Fibroblast of skin of right quadriceps (primary cell): ENCODE measurements at regions not wholly inside any gene's neighbourhood (a gene's known extent, or its start where the extent isn't known, plus 50 kb on each side); places are given as distances from the start of the nearest gene placed in this dataset.
"Not testable (repeated sequence)": the region's sequence is repeated elsewhere in the genome, so short reads cannot be mapped to it uniquely, and the experiment has no call there.

Experiments
- DNase-seq: peaks from one replicate; pipeline ENCODE4 v3.0.0-alpha.2; 2013

DNA sequence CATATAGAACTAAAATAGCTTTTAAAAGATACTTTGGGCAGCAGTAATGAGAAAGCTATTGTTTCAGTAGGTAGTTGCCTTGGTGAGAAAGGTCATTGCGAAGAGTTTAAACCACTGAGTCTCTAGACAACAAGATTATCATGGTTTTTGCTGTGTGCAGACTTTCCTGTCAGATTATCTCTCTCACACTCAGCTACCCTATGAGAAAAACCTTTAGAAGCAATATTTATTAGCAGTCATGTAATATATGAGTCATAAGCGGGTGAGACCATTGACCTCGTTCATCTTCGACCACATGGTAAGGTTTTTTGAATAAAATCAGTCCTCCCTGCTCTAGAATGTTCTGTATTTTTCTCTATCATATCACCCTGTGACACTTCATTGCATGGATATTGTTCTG lies 59.9 kb downstream of the GPR65 start:
- no peak for DNase-seq

DNA sequence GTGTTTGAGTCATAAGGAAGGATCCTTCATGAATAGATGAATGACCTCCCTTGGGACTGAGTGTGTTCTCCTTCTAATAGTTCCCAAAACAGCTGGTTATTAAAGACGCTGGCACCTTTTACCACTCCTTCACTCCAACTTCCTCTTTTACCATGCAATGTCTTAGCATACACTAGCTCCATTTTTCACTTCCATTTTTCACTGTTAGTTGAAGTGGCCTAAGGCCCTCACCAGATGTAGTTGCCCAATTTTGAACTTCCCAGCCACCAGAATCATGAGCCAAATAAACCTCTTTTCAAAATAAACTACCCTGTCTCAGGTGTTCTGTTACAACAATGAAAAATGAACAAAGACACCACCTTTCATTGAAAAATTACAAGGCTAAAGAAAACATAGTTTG lies 64.7 kb downstream of the GPR65 start:
- no peak for DNase-seq

DNA sequence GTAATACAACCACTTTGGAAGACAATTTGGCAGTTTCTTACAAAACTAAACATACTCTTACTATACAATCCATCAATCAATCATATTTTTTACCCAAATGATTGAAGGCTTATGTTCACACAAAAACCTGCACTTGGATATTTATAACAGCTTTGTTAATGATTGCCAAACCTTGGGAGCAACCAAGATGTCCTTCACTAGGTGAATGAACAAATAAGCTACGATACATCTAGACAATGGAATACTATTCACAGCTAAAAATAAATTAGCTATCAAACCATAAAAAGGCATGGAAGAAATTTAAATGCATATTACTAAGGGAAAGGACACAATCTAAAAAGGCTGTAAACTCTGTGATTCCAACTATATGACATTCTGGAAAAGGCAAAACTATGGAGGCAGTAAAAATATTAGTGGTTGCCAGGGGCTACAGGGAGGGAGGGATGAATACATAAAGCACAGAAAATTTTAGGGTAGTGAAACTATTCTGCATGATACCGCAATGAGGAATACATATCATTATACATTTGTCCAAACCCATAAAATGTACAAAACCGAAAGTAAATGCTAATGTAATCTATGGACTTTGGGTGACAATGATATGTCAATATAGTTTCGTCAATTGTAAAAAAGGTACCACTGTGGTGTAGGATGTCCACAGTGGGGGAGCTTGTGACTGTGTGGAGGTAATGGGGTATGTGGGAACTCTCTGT lies 70.5 kb downstream of the GPR65 start:
- no peak for DNase-seq

- DNase-seq = no peak
These were observed 73.6 kb downstream of the GPR65 start for GRCh38 chr14:88078525-88078924.

- DNase-seq = no peak
These were observed 74.7 kb downstream of the GPR65 start for GRCh38 chr14:88079624-88080023.

DNA sequence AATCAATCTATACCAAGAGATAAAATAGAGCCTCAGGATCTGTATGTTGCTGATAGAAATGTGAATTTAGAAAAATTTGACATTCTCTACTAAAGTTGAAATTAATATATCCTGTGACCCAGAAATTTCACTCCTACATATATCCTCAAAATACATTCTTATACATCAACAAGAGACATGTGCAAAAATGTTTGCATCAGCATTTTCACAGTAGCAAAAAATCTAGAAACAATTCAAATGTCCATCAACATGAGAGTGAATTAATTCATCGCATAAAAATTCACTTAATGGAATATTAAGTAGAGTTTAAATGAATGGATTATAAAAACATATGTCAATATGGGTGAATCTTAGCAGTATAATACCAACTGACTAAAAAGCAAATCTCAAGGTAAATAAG lies 80.8 kb downstream of the GPR65 start:
- DNase-seq = no peak

DNA sequence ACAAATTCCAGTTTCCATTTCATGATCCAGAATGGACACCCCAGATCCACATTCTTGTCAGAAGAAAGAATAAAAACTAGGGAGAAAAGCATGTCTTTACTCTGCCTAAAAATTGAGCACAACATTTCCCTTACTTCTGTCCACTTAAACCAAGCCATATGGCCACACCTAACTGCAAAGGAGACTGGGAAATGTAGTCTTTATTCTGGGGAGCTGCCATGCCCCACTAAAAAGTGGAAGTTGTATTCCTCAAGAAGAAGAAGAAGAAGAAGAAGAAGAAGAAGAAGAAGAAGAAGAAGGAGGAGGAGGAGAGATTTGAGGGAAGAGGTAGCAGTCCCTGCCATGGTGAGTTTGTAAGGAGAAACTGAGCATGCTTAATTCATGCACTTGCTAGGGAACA lies 84.5 kb downstream of the GPR65 start:
- no peak for DNase-seq

GRCh38 chr14:88092529-88092928 lies 87.6 kb downstream of the GPR65 start:
- DNase-seq = no peak

- no peak for DNase-seq
These were observed 90.9 kb downstream of the GPR65 start for GRCh38 chr14:88095791-88096190.

GRCh38 chr14:88098163-88098562 lies 93.2 kb downstream of the GPR65 start:
- DNase-seq = no peak

- no peak for DNase-seq
These were observed 99.8 kb downstream of the GPR65 start for GRCh38 chr14:88104710-88105109.

- no peak for DNase-seq
These were observed 101.4 kb downstream of the GPR65 start for GRCh38 chr14:88106377-88106776.

DNA sequence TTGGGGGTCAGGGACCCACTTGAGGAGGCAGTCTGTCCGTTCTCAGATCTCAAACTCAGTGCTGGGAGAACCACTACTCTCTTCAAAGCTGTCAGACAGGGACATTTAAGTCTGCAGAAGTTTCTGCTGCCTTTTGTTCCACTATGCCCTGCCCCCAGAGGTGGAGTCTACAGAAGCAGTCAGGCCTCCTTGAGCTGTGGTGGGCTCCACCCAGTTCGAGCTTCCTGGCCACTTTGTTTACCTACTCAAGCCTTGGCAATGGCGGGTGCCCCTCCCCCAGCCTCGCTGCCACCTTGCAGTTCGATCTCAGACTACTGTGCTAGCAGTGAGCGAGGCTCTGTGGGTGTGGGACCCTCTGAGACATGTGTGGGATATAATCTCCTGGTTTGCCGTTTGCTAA lies 122.7 kb downstream of the GPR65 start:
- not testable (repeated sequence) for DNase-seq

- DNase-seq = no peak
These were observed 123.9 kb downstream of the GPR65 start for GRCh38 chr14:88128816-88129215.

GRCh38 chr14:88129306-88130056 lies 124.5 kb downstream of the GPR65 start:
- DNase-seq = peak; percentile 88

DNA sequence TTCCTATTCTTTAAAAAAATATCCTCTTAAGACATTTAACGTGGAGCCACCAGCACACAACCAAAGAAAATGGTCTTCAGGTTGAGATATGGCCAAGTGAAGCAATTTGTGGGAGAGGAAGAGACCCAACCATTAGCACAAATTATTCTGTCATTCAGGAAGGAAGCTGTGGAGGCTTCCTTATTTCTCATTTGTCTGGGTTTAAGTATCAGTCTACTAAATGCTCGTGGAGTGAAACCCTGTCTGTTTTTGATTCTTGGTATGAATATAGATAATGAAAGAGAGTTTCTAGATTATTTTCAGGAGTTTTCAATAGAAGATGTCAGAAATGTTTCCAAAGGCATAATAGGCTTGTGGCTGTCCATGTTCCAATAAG lies 125.1 kb downstream of the GPR65 start:
- DNase-seq = no peak
